ENCODE measurements at regions not wholly inside any gene's neighbourhood (a gene's known extent, or its start where the extent isn't known, plus 50 kb on each side); places are given as distances from the start of the nearest gene placed in this dataset.

GRCh38 chr3:30140356-30141075 is 465.9 kb upstream of the TGFBR2 start:
- TF ChIP-seq EZH2 (IDR thresholded peaks at IDR 0.05) (no peak), CTCF (IDR thresholded peaks at IDR 0.05) (no peak), EZH2phosphoT487 (IDR thresholded peaks at IDR 0.05) (no peak)
- Histone ChIP-seq H3K9ac (no peak overlapping the region), H3K9me3 (ENCODE audit: low read depth) (no peaks in the 10 kb centered on the region), H2AFZ (replicated peaks) (no peak overlapping the region), H4K20me1 (ENCODE audit: low read depth) (no peaks in the 10 kb centered on the region), H3K4me2 (no peak overlapping the region), H3K27me3 (no peaks in the 10 kb centered on the region), H3F3A (ENCODE audit: low read depth) (no peaks in the 10 kb centered on the region), H3K4me3 (no peak overlapping the region), H3K79me2 (ENCODE audit: low read depth) (no peaks in the 10 kb centered on the region), H3K4me1 (no peaks in the 10 kb centered on the region), H3K36me3 (no peaks in the 10 kb centered on the region), H3K27ac (no peak overlapping the region)
- Mint-ChIP-seq H3K27me3 (ENCODE audit: insufficient read depth, low read depth) (no peaks in the 10 kb centered on the region), H3K36me3 (no peaks in the 10 kb centered on the region), H3K4me3 (no peak overlapping the region), H3K9me3 (peaks cover 8% of the 10 kb centered on the region), H3K4me1 (no peaks in the 10 kb centered on the region), H3K27ac (no peak overlapping the region)
- DNase-seq (ENCODE audit: low spot score): no peak

- no peaks in the 10 kb centered on the region for H4K20me1 ChIP-seq (ENCODE audit: low read depth)
- no peaks in the 10 kb centered on the region for H3K36me3 Mint-ChIP-seq
- H3K27me3 ChIP-seq: no peaks in the 10 kb centered on the region
- no peak overlapping the region for H3K4me3 Mint-ChIP-seq
- H3K9ac ChIP-seq: no peak overlapping the region
- no peak overlapping the region for H3K27ac Mint-ChIP-seq
- H3K4me1 ChIP-seq: no peaks in the 10 kb centered on the region
- peaks cover 4% of the 10 kb centered on the region for H3K9me3 Mint-ChIP-seq
- TF ChIP-seq EZH2 (IDR thresholded peaks at IDR 0.05) (no peak), EZH2phosphoT487 (IDR thresholded peaks at IDR 0.05) (no peak), CTCF (IDR thresholded peaks at IDR 0.05) (no peak)
- no peak overlapping the region for H2AFZ ChIP-seq (replicated peaks)
- no peak for DNase-seq (ENCODE audit: low spot score)
- no peak overlapping the region for H3K27ac ChIP-seq
- no peaks in the 10 kb centered on the region for H3K9me3 ChIP-seq (ENCODE audit: low read depth)
- no peak overlapping the region for H3K4me2 ChIP-seq
- H3F3A ChIP-seq (ENCODE audit: low read depth): no peaks in the 10 kb centered on the region
- no peaks in the 10 kb centered on the region for H3K36me3 ChIP-seq
- H3K4me1 Mint-ChIP-seq: no peaks in the 10 kb centered on the region
- no peak overlapping the region for H3K4me3 ChIP-seq
- H3K79me2 ChIP-seq (ENCODE audit: low read depth): no peaks in the 10 kb centered on the region
- H3K27me3 Mint-ChIP-seq (ENCODE audit: insufficient read depth, low read depth): no peaks in the 10 kb centered on the region
Measured at GRCh38 chr3:30141178-30141581, 465.2 kb upstream of the TGFBR2 start.

- Mint-ChIP-seq H3K27ac (no peak overlapping the region), H3K4me3 (no peak overlapping the region), H3K4me1 (peaks cover 4% of the 10 kb centered on the region), H3K36me3 (no peaks in the 10 kb centered on the region), H3K9me3 (no peaks in the 10 kb centered on the region), H3K27me3 (ENCODE audit: insufficient read depth, low read depth) (no peaks in the 10 kb centered on the region)
- Histone ChIP-seq H2AFZ (replicated peaks) (no peak overlapping the region), H3K36me3 (no peaks in the 10 kb centered on the region), H3K9me3 (ENCODE audit: low read depth) (no peaks in the 10 kb centered on the region), H3K79me2 (ENCODE audit: low read depth) (no peaks in the 10 kb centered on the region), H4K20me1 (ENCODE audit: low read depth) (no peaks in the 10 kb centered on the region), H3K27me3 (no peaks in the 10 kb centered on the region), H3K4me1 (peaks cover 4% of the 10 kb centered on the region), H3F3A (ENCODE audit: low read depth) (no peaks in the 10 kb centered on the region), H3K4me3 (no peak overlapping the region), H3K27ac (no peak overlapping the region), H3K4me2 (no peak overlapping the region), H3K9ac (no peak overlapping the region)
- no peak for DNase-seq (ENCODE audit: low spot score)
- no peak for TF ChIP-seq EZH2phosphoT487 (IDR thresholded peaks at IDR 0.05)
- TF ChIP-seq EZH2 (IDR thresholded peaks at IDR 0.05): no peak
- no peak for TF ChIP-seq CTCF (IDR thresholded peaks at IDR 0.05)
Measured at GRCh38 chr3:30141927-30142326, 464.5 kb upstream of the TGFBR2 start.

Measured in neural progenitor cell (in vitro differentiated cells).